ENCODE measurements at regions not wholly inside any gene's neighbourhood (a gene's known extent, or its start where the extent isn't known, plus 50 kb on each side); places are given as distances from the start of the nearest gene placed in this dataset.

GRCh38 chr2:204145791-204146190 is 209.2 kb downstream of the ICOS start:
- TF ChIP-seq CTCF (conservative IDR thresholded peaks at IDR 0.05 in 1 of 2, IDR thresholded peaks at IDR 0.05 in 1 of 2; ENCODE audit: low read depth in 1 of 2, low read length in 2 of 2) (no peak), EZH2 (IDR thresholded peaks at IDR 0.05; ENCODE audit: low read length, missing control alignments) (no peak)
